ENCODE measurements at regions not wholly inside any gene's neighbourhood (a gene's known extent, or its start where the extent isn't known, plus 50 kb on each side); places are given as distances from the start of the nearest gene placed in this dataset.
"Not testable (repeated sequence)": the region's sequence is repeated elsewhere in the genome, so short reads cannot be mapped to it uniquely, and the experiment has no call there.

DNA sequence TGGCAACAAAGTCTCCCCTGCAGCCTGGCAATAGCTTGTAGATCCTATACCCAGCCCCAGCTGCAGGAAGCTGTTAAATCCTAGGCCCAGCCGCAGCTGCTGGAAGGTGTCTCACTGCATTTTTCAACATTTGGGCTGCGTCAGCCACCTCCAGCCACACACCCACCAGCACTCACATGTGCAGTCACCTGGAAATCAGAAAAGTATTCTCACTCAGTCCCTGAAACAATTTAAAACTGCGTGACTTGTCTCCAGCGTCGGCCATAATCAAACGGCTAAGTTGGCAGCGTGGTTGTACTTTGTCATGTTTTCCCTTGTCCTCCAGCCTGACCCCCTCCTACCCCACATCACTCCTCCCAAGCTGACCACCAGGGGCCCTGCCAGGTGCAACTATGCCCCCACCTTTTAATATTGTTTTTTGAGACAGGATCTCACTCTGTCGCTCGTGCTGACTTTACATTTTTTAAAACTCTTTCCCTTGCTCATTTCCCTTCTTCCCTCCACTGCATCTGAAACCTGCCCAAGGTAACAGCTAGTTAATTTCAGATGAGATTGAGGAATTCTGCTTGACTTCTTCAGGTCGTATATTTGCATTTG is 97.2 kb upstream of the FRG1 start:
- no peak overlapping the region for H3K4me3 Mint-ChIP-seq (ENCODE audit: unreplicated experiment)
- no peaks in the 10 kb centered on the region for H3K27me3 Mint-ChIP-seq (ENCODE audit: unreplicated experiment)
- DNase-seq (ENCODE audit: extremely low spot score, unreplicated experiment): no peak
- TF ChIP-seq, protein P1, sequence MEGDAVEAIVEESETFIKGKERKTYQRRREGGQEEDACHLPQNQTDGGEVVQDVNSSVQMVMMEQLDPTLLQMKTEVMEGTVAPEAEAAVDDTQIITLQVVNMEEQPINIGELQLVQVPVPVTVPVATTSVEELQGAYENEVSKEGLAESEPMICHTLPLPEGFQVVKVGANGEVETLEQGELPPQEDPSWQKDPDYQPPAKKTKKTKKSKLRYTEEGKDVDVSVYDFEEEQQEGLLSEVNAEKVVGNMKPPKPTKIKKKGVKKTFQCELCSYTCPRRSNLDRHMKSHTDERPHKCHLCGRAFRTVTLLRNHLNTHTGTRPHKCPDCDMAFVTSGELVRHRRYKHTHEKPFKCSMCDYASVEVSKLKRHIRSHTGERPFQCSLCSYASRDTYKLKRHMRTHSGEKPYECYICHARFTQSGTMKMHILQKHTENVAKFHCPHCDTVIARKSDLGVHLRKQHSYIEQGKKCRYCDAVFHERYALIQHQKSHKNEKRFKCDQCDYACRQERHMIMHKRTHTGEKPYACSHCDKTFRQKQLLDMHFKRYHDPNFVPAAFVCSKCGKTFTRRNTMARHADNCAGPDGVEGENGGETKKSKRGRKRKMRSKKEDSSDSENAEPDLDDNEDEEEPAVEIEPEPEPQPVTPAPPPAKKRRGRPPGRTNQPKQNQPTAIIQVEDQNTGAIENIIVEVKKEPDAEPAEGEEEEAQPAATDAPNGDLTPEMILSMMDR (IDR thresholded peaks at IDR 0.05): no peak
- H3K9me3 Mint-ChIP-seq (ENCODE audit: unreplicated experiment): peaks cover 32% of the 10 kb centered on the region
- H3K27ac Mint-ChIP-seq (ENCODE audit: unreplicated experiment): no peak overlapping the region
- H3K4me1 Mint-ChIP-seq (ENCODE audit: unreplicated experiment): no peaks in the 10 kb centered on the region
- H3K36me3 Mint-ChIP-seq (ENCODE audit: unreplicated experiment): no peaks in the 10 kb centered on the region

- Mint-ChIP-seq H3K27me3 (ENCODE audit: unreplicated experiment) (no peaks in the 10 kb centered on the region), H3K4me1 (ENCODE audit: unreplicated experiment) (no peaks in the 10 kb centered on the region)
Observed at GRCh38 chr4:189845145-189845846, 95.4 kb upstream of the FRG1 start.

GRCh38 chr4:189846094-189846493 is 94.6 kb upstream of the FRG1 start:
- H3K36me3 Mint-ChIP-seq (ENCODE audit: unreplicated experiment): not testable (repeated sequence)

More at GRCh38 chr4:189845145-189845846, 95.4 kb upstream of the FRG1 start:
- DNase-seq (ENCODE audit: extremely low spot score, unreplicated experiment): no peak
- Mint-ChIP-seq H3K4me3 (ENCODE audit: unreplicated experiment) (no peak overlapping the region), H3K9me3 (ENCODE audit: unreplicated experiment) (peaks cover 31% of the 10 kb centered on the region), H3K27ac (ENCODE audit: unreplicated experiment) (no peak overlapping the region), H3K36me3 (ENCODE audit: unreplicated experiment) (no peaks in the 10 kb centered on the region)
- TF ChIP-seq, protein P1 (IDR thresholded peaks at IDR 0.05): no peak

GRCh38 chr4:189846608-189847007 is 94.1 kb upstream of the FRG1 start:
- not testable (repeated sequence) for H3K36me3 Mint-ChIP-seq (ENCODE audit: unreplicated experiment)
- peaks cover 20% of the 10 kb centered on the region for H3K9me3 Mint-ChIP-seq (ENCODE audit: unreplicated experiment)

More at GRCh38 chr4:189846094-189846493, 94.6 kb upstream of the FRG1 start:
- not testable (repeated sequence) for H3K27me3 Mint-ChIP-seq (ENCODE audit: unreplicated experiment); H3K4me3 Mint-ChIP-seq (ENCODE audit: unreplicated experiment); H3K4me1 Mint-ChIP-seq (ENCODE audit: unreplicated experiment); H3K27ac Mint-ChIP-seq (ENCODE audit: unreplicated experiment)
- peak; percentile 91 for DNase-seq (ENCODE audit: extremely low spot score, unreplicated experiment)
- peaks cover 23% of the 10 kb centered on the region for H3K9me3 Mint-ChIP-seq (ENCODE audit: unreplicated experiment)

DNA sequence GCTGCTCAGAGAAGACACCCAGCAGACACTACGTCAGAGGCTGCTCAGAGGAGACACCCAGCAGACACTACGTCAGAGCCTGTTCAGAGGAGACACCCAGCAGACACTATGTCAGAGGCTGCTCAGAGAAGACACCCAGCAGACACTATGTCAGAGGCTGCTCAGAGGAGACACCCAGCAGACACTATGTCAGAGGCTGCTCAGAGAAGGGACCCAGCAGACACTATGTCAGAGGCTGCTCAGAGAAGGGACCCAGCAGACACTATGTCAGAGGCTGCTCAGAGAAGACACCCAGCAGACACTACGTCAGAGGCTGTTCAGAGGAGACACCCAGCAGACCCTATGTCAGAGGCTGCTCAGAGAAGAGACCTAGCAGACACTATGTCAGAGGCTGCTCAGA is 92.0 kb upstream of the FRG1 start:
- H3K36me3 Mint-ChIP-seq (ENCODE audit: unreplicated experiment); H3K27me3 Mint-ChIP-seq (ENCODE audit: unreplicated experiment); DNase-seq (ENCODE audit: extremely low spot score, unreplicated experiment); H3K4me1 Mint-ChIP-seq (ENCODE audit: unreplicated experiment); H3K4me3 Mint-ChIP-seq (ENCODE audit: unreplicated experiment); H3K27ac Mint-ChIP-seq (ENCODE audit: unreplicated experiment): not testable (repeated sequence)
- H3K9me3 Mint-ChIP-seq (ENCODE audit: unreplicated experiment): peaks cover 27% of the 10 kb centered on the region

More at GRCh38 chr4:189846608-189847007, 94.1 kb upstream of the FRG1 start:
- H3K27ac Mint-ChIP-seq (ENCODE audit: unreplicated experiment); DNase-seq (ENCODE audit: extremely low spot score, unreplicated experiment); H3K4me1 Mint-ChIP-seq (ENCODE audit: unreplicated experiment); H3K27me3 Mint-ChIP-seq (ENCODE audit: unreplicated experiment); H3K4me3 Mint-ChIP-seq (ENCODE audit: unreplicated experiment): not testable (repeated sequence)

DNA sequence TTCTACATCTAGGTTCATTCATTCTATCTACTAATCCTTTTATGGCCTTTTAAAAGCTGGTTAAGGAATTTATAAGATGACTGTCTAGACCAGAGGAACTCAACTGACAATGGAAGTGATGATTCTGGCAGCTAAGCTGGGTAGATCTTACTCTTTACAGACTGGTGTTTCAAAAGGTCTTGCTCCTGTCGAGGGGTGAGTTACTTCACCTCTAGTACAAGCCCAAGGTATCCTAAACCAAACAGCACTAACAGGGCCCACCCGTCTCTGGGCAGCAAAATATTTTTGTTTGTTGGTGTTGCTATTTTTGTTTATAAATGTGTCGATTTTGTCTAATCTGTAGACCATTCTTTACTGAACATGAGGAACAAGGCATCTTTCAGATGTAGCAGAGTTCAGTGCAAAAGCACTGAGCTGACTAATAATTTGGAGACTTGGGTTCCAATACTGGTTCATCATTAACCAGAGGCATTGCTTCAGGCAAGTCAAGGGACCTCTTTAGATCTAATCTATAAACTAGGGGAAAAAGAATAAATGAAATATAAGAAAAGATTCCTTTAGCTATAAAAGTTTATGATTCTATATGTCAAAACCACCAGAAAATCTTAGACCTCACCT is 90.3 kb upstream of the FRG1 start:
- Mint-ChIP-seq H3K27ac (ENCODE audit: unreplicated experiment) (no peak overlapping the region), H3K27me3 (ENCODE audit: unreplicated experiment) (no peaks in the 10 kb centered on the region)
- TF ChIP-seq, protein P1 (IDR thresholded peaks at IDR 0.05): no peak

More for the DNA sequence above, 90.3 kb upstream of the FRG1 start:
- Mint-ChIP-seq H3K4me3 (ENCODE audit: unreplicated experiment) (no peak overlapping the region), H3K9me3 (ENCODE audit: unreplicated experiment) (peaks cover 33% of the 10 kb centered on the region), H3K36me3 (ENCODE audit: unreplicated experiment) (no peaks in the 10 kb centered on the region), H3K4me1 (ENCODE audit: unreplicated experiment) (no peaks in the 10 kb centered on the region)
- DNase-seq (ENCODE audit: extremely low spot score, unreplicated experiment): no peak

Measured in osteocyte (in vitro differentiated cells).